Neural crest cell (in vitro differentiated cells): ENCODE measurements at regions not wholly inside any gene's neighbourhood (a gene's known extent, or its start where the extent isn't known, plus 50 kb on each side); places are given as distances from the start of the nearest gene placed in this dataset.

ENCODE experiments used
- DNase-seq: peaks from one replicate; pipeline ENCODE4 v3.0.0; 2021; ENCODE audit warnings: low read depth, mixed read lengths, low spot score
- H3K27ac Mint-ChIP-seq: one replicate; pipeline ENCODE4 v1.8.0; 2021; ENCODE audit warnings: mild to moderate bottlenecking, mixed read lengths; ENCODE audit not compliant: unreplicated experiment
- H3K27me3 Mint-ChIP-seq: 2 replicates; pipeline ENCODE4 v1.8.0; 2021; ENCODE audit warnings: low read depth, mild to moderate bottlenecking, mixed read lengths
- H3K36me3 Mint-ChIP-seq: 2 replicates; pipeline ENCODE4 v1.8.0; 2021; ENCODE audit warnings: low read depth, mild to moderate bottlenecking, mixed read lengths
- H3K4me1 Mint-ChIP-seq: 2 replicates; pipeline ENCODE4 v1.8.0; 2021; ENCODE audit warnings: mixed read lengths
- H3K4me3 Mint-ChIP-seq: one replicate; pipeline ENCODE4 v1.8.0; 2021; ENCODE audit warnings: mild to moderate bottlenecking, mixed read lengths
- H3K9me3 Mint-ChIP-seq: 2 replicates; pipeline ENCODE4 v1.8.0; 2021; ENCODE audit warnings: mixed read lengths
- TF ChIP-seq, protein P1 (sequence below): fragments of 200-600 bp; sonication (generic); conservative IDR thresholded peaks from 2 replicates; pipeline ENCODE4 v1.5.0; 2021; ENCODE audit warnings: antibody characterized with exemption, mild to moderate bottlenecking

GRCh38 chr16:86898386-86898785, 320.0 kb downstream of the FOXL1 start:
- H3K4me1 Mint-ChIP-seq: peaks cover 41% of the 10 kb centered on the region
- no peak for DNase-seq
- no peaks in the 10 kb centered on the region for H3K9me3 Mint-ChIP-seq
- TF ChIP-seq, protein P1, sequence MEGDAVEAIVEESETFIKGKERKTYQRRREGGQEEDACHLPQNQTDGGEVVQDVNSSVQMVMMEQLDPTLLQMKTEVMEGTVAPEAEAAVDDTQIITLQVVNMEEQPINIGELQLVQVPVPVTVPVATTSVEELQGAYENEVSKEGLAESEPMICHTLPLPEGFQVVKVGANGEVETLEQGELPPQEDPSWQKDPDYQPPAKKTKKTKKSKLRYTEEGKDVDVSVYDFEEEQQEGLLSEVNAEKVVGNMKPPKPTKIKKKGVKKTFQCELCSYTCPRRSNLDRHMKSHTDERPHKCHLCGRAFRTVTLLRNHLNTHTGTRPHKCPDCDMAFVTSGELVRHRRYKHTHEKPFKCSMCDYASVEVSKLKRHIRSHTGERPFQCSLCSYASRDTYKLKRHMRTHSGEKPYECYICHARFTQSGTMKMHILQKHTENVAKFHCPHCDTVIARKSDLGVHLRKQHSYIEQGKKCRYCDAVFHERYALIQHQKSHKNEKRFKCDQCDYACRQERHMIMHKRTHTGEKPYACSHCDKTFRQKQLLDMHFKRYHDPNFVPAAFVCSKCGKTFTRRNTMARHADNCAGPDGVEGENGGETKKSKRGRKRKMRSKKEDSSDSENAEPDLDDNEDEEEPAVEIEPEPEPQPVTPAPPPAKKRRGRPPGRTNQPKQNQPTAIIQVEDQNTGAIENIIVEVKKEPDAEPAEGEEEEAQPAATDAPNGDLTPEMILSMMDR: no peak
- H3K27me3 Mint-ChIP-seq: peaks cover 7% of the 10 kb centered on the region
- peak overlapping the region; percentile 48 for H3K27ac Mint-ChIP-seq
- no peaks in the 10 kb centered on the region for H3K36me3 Mint-ChIP-seq
- H3K4me3 Mint-ChIP-seq: no peak overlapping the region

- peaks cover 44% of the 10 kb centered on the region for H3K4me1 Mint-ChIP-seq
- H3K9me3 Mint-ChIP-seq: no peaks in the 10 kb centered on the region
- peaks cover 9% of the 10 kb centered on the region for H3K27me3 Mint-ChIP-seq
- no peaks in the 10 kb centered on the region for H3K36me3 Mint-ChIP-seq
- no peak overlapping the region for H3K4me3 Mint-ChIP-seq
- no peak for DNase-seq
- no peak overlapping the region for H3K27ac Mint-ChIP-seq
- TF ChIP-seq, protein P1: no peak
Measured at GRCh38 chr16:86899151-86899550, 320.8 kb downstream of the FOXL1 start.

DNA sequence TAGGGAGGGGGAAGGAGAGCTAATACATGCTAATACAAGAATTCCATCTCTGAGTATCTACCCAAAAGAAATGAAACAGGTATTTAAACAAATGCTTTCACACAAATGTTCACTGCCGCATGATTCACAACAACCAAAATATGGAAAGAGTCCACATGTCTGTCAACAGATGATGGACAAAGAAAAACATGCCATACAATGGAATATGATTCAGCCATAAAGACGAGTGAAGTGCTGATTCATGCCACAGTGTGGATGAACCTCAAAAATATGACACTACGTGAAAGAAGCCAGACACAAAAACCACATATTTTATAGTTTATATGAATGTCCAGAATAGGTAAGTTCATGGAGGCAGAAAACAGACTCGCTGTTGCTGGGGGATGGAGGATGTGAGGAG, 321.4 kb downstream of the FOXL1 start:
- peaks cover 44% of the 10 kb centered on the region for H3K4me1 Mint-ChIP-seq
- TF ChIP-seq, protein P1: no peak
- H3K27me3 Mint-ChIP-seq: peaks cover 12% of the 10 kb centered on the region
- H3K36me3 Mint-ChIP-seq: no peaks in the 10 kb centered on the region
- no peak overlapping the region for H3K4me3 Mint-ChIP-seq
- no peak overlapping the region for H3K27ac Mint-ChIP-seq
- no peaks in the 10 kb centered on the region for H3K9me3 Mint-ChIP-seq
- no peak for DNase-seq

DNA sequence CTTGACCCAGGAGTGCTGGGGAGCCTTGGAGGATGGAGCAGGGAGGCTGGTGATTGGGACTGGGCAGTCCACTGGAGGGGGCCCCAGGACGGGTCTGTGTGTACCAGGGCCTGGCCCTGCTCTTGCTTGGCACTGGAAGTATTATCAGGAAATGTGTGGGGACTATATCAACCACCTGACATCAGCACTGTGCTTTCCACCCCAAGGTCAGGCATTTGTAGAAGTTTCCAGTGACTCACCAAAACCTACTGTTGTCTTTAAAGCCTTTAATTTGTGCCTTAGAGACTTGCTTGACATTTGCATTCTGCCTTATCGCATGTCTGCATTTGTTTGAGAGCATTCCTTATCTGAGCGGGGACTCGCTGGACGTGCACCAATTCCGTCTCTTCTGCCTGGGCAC, 323.1 kb downstream of the FOXL1 start:
- Mint-ChIP-seq H3K27me3 (peaks cover 9% of the 10 kb centered on the region), H3K4me1 (peaks cover 32% of the 10 kb centered on the region), H3K27ac (no peak overlapping the region), H3K4me3 (no peak overlapping the region), H3K36me3 (no peaks in the 10 kb centered on the region), H3K9me3 (no peaks in the 10 kb centered on the region)
- TF ChIP-seq, protein P1: no peak
- no peak for DNase-seq

GRCh38 chr16:86902656-86903001, 324.3 kb downstream of the FOXL1 start:
- TF ChIP-seq, protein P1: no peak
- Mint-ChIP-seq H3K4me3 (no peak overlapping the region), H3K9me3 (no peaks in the 10 kb centered on the region), H3K4me1 (peaks cover 21% of the 10 kb centered on the region), H3K27me3 (peaks cover 9% of the 10 kb centered on the region), H3K36me3 (no peaks in the 10 kb centered on the region), H3K27ac (no peak overlapping the region)
- no peak for DNase-seq

DNA sequence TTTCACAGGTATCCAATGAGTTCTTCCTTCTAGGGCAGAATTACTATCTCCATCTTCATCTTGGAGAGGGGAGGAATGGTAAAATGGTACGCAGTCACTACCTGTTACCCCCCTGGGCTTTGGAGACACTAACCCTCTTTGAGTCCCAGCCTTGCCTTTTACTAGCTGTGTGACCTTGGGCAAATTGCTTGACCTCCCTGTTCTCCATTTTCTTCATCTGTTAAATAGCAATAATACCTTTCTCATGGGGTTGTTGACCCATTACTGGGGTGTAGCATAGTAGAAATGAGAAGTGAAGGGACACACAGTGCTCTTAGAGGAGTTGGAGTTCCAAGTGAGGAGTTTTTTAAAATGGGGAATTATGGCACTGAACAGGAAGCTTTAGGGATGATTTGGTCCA, 324.7 kb downstream of the FOXL1 start:
- TF ChIP-seq, protein P1: no peak
- H3K4me1 Mint-ChIP-seq: peaks cover 18% of the 10 kb centered on the region
- H3K4me3 Mint-ChIP-seq: no peak overlapping the region
- no peak overlapping the region for H3K27ac Mint-ChIP-seq
- peaks cover 9% of the 10 kb centered on the region for H3K27me3 Mint-ChIP-seq
- H3K36me3 Mint-ChIP-seq: no peaks in the 10 kb centered on the region
- no peak for DNase-seq
- no peaks in the 10 kb centered on the region for H3K9me3 Mint-ChIP-seq
